Fibroblast of lung (primary cell): ENCODE measurements at regions not wholly inside any gene's neighbourhood (a gene's known extent, or its start where the extent isn't known, plus 50 kb on each side); places are given as distances from the start of the nearest gene placed in this dataset.

Experiments
- DNase-seq, 2 donors: peaks; one replicate each; pipeline versions ENCODE4 v3.0.0 to v3.0.0-alpha.2; 2010; ENCODE audit warnings: low read depth in 2 of 2
- H2AFZ ChIP-seq: 2 replicates; pipeline ENCODE4 v1.5.1; 2012; ENCODE audit warnings: low read length, control low read depth, inconsistent platforms
- H3K27ac ChIP-seq: 2 replicates; pipeline ENCODE4 v1.5.1; 2011; ENCODE audit warnings: low read length, control low read depth; ENCODE audit not compliant: insufficient read depth
- H3K27me3 ChIP-seq: 2 replicates; pipeline ENCODE4 v1.5.1; 2011; ENCODE audit warnings: mild to moderate bottlenecking, low read length; ENCODE audit not compliant: control insufficient read depth, insufficient read depth
- H3K36me3 ChIP-seq: 2 replicates; pipeline ENCODE4 v1.5.1; 2011; ENCODE audit warnings: low read length; ENCODE audit not compliant: control insufficient read depth, insufficient read depth
- H3K4me1 ChIP-seq: 2 replicates; pipeline ENCODE4 v1.5.1; 2011; ENCODE audit warnings: low read length; ENCODE audit not compliant: control insufficient read depth, insufficient read depth; ENCODE audit errors: extremely low read depth
- H3K4me2 ChIP-seq: 2 replicates; pipeline ENCODE4 v1.5.1; 2011; ENCODE audit warnings: low read length, control low read depth; ENCODE audit not compliant: insufficient read depth; ENCODE audit errors: extremely low read depth
- H3K4me3 ChIP-seq, 4 experiments: fragments of 200-600 bp in 1 of 4; sonication (generic) in 1 of 4; replicated peaks in 1 of 4; 2 replicates each; pipeline ENCODE4 v1.5.1; 2011 to 2016; ENCODE audit warnings: low read length in 4 of 4, low read depth in 3 of 4, mild to moderate bottlenecking in 3 of 4, control low read depth in 2 of 4, inconsistent platforms in 1 of 4, mixed read lengths in 1 of 4; ENCODE audit not compliant: insufficient read depth in 1 of 4; ENCODE audit errors: control extremely low read depth in 1 of 4
- H3K79me2 ChIP-seq: 2 replicates; pipeline ENCODE4 v1.5.1; 2012; ENCODE audit warnings: mild to moderate bottlenecking, low read length, inconsistent platforms; ENCODE audit not compliant: control insufficient read depth, insufficient read depth
- H3K9ac ChIP-seq: 2 replicates; pipeline ENCODE4 v1.5.1; 2011; ENCODE audit warnings: mild to moderate bottlenecking, low read length, control low read depth; ENCODE audit not compliant: insufficient read depth
- H3K9me3 ChIP-seq: 2 replicates; pipeline ENCODE4 v1.5.1; 2012; ENCODE audit warnings: low read depth, low read length; ENCODE audit not compliant: control insufficient read depth, insufficient read depth
- H4K20me1 ChIP-seq: 2 replicates; pipeline ENCODE4 v1.5.1; 2011; ENCODE audit warnings: low read length; ENCODE audit not compliant: control insufficient read depth, insufficient read depth; ENCODE audit errors: extremely low read depth
- EZH2 ChIP-seq: IDR thresholded peaks from 2 replicates; pipeline ENCODE4 v1.5.1; 2012; ENCODE audit warnings: low read length, control low read depth, mild to moderate bottlenecking; ENCODE audit errors: missing control alignments
- TF ChIP-seq, protein P1 (sequence below), 2 donors: IDR thresholded peaks in 1 of 2; conservative IDR thresholded peaks in 1 of 2; 1 replicate in 1 of 2; 2 replicates in 1 of 2; pipeline ENCODE4 v1.5.1; 2011 to 2012; ENCODE audit warnings: low read length in 2 of 2, control low read depth in 1 of 2, inconsistent platforms in 1 of 2, low read depth in 1 of 2, mild to moderate bottlenecking in 1 of 2

DNA sequence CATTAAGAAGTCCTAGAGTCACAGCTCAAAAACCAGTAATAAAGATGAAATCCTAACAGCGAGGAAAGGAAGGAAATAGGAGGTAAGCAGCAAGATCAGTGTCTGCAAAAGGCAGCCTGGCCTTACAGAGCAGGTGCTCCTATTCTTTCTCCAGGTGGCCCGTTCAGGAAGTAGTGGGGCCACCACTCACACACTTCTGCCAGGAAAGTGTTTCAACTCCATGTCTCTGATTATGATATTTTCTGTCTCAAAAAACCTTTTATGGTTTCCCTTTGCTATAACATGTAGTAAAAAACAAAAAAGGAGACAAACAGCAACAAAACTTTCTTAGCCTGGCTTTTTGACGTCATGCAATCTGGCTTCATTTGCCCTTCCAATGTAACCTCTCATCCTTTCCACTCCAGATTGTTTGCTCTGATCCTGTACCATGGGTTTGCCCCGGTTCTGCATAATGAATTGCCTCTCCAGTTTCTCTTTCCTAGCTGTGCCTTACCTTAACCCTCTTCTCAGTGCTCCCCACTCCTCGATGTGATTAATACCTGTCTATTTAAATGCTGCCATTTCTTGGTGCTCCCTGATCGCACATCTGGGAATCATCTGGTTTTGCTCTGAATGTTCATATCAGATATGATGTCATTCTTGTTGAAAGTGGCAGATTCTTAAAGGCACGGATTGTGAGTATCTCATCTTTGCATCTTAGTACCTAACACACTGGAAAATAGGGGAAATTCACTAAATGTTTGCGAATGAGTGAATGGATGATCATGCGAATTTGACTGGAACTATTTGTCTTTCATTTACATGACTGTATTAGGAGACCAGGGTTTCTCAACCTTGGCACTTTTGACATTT, 50.6 kb upstream of the PTPRM start:
- no peaks in the 10 kb centered on the region for H3K4me1 ChIP-seq
- no peak for DNase-seq
- H4K20me1 ChIP-seq: no peaks in the 10 kb centered on the region
- no peak overlapping the region for H3K4me3 ChIP-seq
- no peaks in the 10 kb centered on the region for H3K79me2 ChIP-seq
- no peaks in the 10 kb centered on the region for H3K36me3 ChIP-seq
- H2AFZ ChIP-seq: no peak overlapping the region
- no peaks in the 10 kb centered on the region for H3K9me3 ChIP-seq
- H3K9ac ChIP-seq: no peak overlapping the region
- TF ChIP-seq EZH2: no peak
- TF ChIP-seq, protein P1, sequence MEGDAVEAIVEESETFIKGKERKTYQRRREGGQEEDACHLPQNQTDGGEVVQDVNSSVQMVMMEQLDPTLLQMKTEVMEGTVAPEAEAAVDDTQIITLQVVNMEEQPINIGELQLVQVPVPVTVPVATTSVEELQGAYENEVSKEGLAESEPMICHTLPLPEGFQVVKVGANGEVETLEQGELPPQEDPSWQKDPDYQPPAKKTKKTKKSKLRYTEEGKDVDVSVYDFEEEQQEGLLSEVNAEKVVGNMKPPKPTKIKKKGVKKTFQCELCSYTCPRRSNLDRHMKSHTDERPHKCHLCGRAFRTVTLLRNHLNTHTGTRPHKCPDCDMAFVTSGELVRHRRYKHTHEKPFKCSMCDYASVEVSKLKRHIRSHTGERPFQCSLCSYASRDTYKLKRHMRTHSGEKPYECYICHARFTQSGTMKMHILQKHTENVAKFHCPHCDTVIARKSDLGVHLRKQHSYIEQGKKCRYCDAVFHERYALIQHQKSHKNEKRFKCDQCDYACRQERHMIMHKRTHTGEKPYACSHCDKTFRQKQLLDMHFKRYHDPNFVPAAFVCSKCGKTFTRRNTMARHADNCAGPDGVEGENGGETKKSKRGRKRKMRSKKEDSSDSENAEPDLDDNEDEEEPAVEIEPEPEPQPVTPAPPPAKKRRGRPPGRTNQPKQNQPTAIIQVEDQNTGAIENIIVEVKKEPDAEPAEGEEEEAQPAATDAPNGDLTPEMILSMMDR (conservative IDR thresholded peaks at IDR 0.05 in 1 of 2, IDR thresholded peaks at IDR 0.05 in 1 of 2; ENCODE audit: low read depth in 1 of 2, low read length in 2 of 2): no peak
- no peak overlapping the region for H3K4me2 ChIP-seq
- H3K27me3 ChIP-seq: peaks cover 3% of the 10 kb centered on the region
- H3K27ac ChIP-seq: no peak overlapping the region
